AG09309 (cell line): ENCODE measurements at regions not wholly inside any gene's neighbourhood (a gene's known extent, or its start where the extent isn't known, plus 50 kb on each side); places are given as distances from the start of the nearest gene placed in this dataset.

Source experiments
- DNase-seq: peaks from one replicate; pipeline ENCODE4 v3.0.0-alpha.2; 2010; ENCODE audit warnings: low read depth
- H3K4me3 ChIP-seq: 2 replicates; pipeline ENCODE4 v1.5.1; 2011; ENCODE audit warnings: mild to moderate bottlenecking, low read depth, low read length, moderate library complexity; ENCODE audit not compliant: control insufficient read depth
- TF ChIP-seq, protein P1 (sequence below): IDR thresholded peaks from 2 replicates; pipeline ENCODE4 v1.5.1; 2011; ENCODE audit warnings: mild to moderate bottlenecking, low read depth, low read length, inconsistent platforms; ENCODE audit not compliant: insufficient read depth, control insufficient read depth; ENCODE audit errors: missing control alignments

GRCh38 chr6:8948733-8949132, 513.4 kb upstream of the SLC35B3 start:
- no peak overlapping the region for H3K4me3 ChIP-seq
- no peak for DNase-seq
- TF ChIP-seq, protein P1, sequence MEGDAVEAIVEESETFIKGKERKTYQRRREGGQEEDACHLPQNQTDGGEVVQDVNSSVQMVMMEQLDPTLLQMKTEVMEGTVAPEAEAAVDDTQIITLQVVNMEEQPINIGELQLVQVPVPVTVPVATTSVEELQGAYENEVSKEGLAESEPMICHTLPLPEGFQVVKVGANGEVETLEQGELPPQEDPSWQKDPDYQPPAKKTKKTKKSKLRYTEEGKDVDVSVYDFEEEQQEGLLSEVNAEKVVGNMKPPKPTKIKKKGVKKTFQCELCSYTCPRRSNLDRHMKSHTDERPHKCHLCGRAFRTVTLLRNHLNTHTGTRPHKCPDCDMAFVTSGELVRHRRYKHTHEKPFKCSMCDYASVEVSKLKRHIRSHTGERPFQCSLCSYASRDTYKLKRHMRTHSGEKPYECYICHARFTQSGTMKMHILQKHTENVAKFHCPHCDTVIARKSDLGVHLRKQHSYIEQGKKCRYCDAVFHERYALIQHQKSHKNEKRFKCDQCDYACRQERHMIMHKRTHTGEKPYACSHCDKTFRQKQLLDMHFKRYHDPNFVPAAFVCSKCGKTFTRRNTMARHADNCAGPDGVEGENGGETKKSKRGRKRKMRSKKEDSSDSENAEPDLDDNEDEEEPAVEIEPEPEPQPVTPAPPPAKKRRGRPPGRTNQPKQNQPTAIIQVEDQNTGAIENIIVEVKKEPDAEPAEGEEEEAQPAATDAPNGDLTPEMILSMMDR, result no peak

DNA sequence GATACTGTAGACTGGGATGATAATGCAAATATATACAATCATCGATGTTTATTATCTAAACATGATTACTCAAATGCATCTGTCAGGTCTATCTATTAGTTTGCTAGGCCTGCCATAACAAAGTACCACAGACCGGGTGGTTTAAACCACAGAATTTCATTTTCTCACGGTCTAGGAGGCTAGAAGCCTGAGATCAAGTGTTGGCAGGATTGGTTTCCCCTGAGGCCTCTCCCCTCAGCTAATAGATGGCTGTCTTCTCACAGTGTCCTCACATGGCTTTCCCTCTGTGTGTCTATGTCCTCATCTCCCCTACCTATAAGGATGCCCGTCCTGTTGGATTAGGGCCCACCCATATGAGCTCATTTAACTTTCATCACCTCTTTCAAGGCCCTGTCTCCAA, 512.6 kb upstream of the SLC35B3 start:
- DNase-seq, result no peak
- TF ChIP-seq, protein P1, result no peak

DNA sequence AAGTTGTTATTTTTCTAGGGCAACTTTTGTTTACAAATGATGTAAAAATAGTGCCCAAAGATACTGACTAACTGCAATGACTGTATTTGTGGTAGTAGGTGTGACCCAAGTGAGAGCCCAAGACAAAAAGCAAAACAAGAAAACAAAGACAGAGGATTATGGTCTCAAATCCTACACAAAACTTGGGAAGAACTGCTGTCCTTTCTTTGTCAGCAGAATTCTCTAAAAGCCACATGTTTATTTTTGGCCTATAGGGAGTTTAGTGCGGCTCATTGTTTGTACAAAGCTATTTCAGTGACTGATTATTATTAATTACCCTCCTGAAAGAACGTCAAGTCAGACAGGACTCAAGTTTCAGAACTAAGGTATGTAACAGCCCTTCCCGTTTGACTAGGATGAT, 509.2 kb upstream of the SLC35B3 start:
- DNase-seq, result no peak
- H3K4me3 ChIP-seq, result no peak overlapping the region
- TF ChIP-seq, protein P1, result no peak

More for the DNA sequence above, 512.6 kb upstream of the SLC35B3 start:
- no peak overlapping the region for H3K4me3 ChIP-seq

GRCh38 chr6:8943073-8943472, 507.7 kb upstream of the SLC35B3 start:
- no peak overlapping the region for H3K4me3 ChIP-seq
- DNase-seq, result no peak
- TF ChIP-seq, protein P1, result no peak

- TF ChIP-seq, protein P1, result no peak
- H3K4me3 ChIP-seq, result no peak overlapping the region
- no peak for DNase-seq
Measured at GRCh38 chr6:8941577-8941976, 506.2 kb upstream of the SLC35B3 start.

- no peak overlapping the region for H3K4me3 ChIP-seq
- no peak for DNase-seq
- TF ChIP-seq, protein P1, result no peak
Measured at GRCh38 chr6:8940356-8940755, 505.0 kb upstream of the SLC35B3 start.

DNA sequence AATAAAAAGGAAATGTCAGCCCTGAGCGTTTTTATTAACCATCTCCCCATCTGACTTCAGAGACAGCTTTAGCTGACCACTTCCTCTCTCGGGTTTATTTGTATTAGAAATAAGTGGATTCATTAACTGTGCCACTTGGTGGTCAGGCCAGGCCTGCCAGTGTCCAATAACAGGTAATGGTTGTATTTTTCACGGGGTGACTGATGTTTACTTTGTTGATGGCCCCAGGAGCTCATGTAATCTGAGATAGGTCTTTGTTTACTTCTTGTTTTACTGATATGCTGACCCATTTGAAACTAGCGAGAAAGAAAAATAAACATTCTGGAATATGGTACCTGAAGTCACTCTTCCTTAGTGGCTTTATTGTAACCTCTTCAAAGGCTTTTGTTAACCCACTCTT, 504.3 kb upstream of the SLC35B3 start:
- TF ChIP-seq, protein P1, result no peak
- no peak for DNase-seq
- no peak overlapping the region for H3K4me3 ChIP-seq
